ENCODE measurements at regions not wholly inside any gene's neighbourhood (a gene's known extent, or its start where the extent isn't known, plus 50 kb on each side); places are given as distances from the start of the nearest gene placed in this dataset.
"Not testable (repeated sequence)": the region's sequence is repeated elsewhere in the genome, so short reads cannot be mapped to it uniquely, and the experiment has no call there.

- DNase-seq (ENCODE audit: low read depth, low spot score), result no peak
Measured at GRCh38 chr6:97909380-97909779, 626.4 kb upstream of the MMS22L start.

- no peak for DNase-seq (ENCODE audit: low read depth, low spot score)
Measured at GRCh38 chr6:97913721-97914120, 630.7 kb upstream of the MMS22L start.

- no peak for DNase-seq (ENCODE audit: low read depth, low spot score)
Measured at GRCh38 chr6:97914912-97915311, 631.9 kb upstream of the MMS22L start.

GRCh38 chr6:97915537-97915936 is 632.5 kb upstream of the MMS22L start:
- DNase-seq (ENCODE audit: low read depth, low spot score), result no peak

- DNase-seq (ENCODE audit: low read depth, low spot score), result no peak
Measured at GRCh38 chr6:97917369-97917768, 634.4 kb upstream of the MMS22L start.

GRCh38 chr6:97919046-97919445 is 636.0 kb upstream of the MMS22L start:
- no peak for DNase-seq (ENCODE audit: low read depth, low spot score)

GRCh38 chr6:97919631-97920030 is 636.6 kb upstream of the MMS22L start:
- DNase-seq (ENCODE audit: low read depth, low spot score), result no peak

- no peak for DNase-seq (ENCODE audit: low read depth, low spot score)
Measured at GRCh38 chr6:97923249-97923648, 640.2 kb upstream of the MMS22L start.

- DNase-seq (ENCODE audit: low read depth, low spot score), result no peak
Measured at GRCh38 chr6:97925504-97925903, 642.5 kb upstream of the MMS22L start.

- DNase-seq (ENCODE audit: low read depth, low spot score), result no peak
Measured at GRCh38 chr6:97939440-97940168, 656.6 kb upstream of the MMS22L start.

GRCh38 chr6:97947841-97948240 is 664.8 kb upstream of the MMS22L start:
- DNase-seq (ENCODE audit: low read depth, low spot score), result no peak

GRCh38 chr6:97958134-97958533 is 675.1 kb upstream of the MMS22L start:
- no peak for DNase-seq (ENCODE audit: low read depth, low spot score)

- no peak for DNase-seq (ENCODE audit: low read depth, low spot score)
Measured at GRCh38 chr6:97963193-97963592, 680.2 kb upstream of the MMS22L start.

- DNase-seq (ENCODE audit: low read depth, low spot score), result no peak
Measured at GRCh38 chr6:97969065-97969464, 686.0 kb upstream of the MMS22L start.

GRCh38 chr6:97977084-97977483 is 694.1 kb upstream of the MMS22L start:
- DNase-seq (ENCODE audit: low read depth, low spot score), result no peak

- DNase-seq (ENCODE audit: low read depth, low spot score), result no peak
Measured at GRCh38 chr6:97978855-97979271, 695.8 kb upstream of the MMS22L start.

- not testable (repeated sequence) for DNase-seq (ENCODE audit: low read depth, low spot score)
Measured at GRCh38 chr6:97979285-97979684, 696.3 kb upstream of the MMS22L start.

GRCh38 chr6:97989451-97989850 is 706.4 kb upstream of the MMS22L start:
- DNase-seq (ENCODE audit: low read depth, low spot score), result no peak

- no peak for DNase-seq (ENCODE audit: low read depth, low spot score)
Measured at GRCh38 chr6:97995158-97995557, 712.1 kb upstream of the MMS22L start.

- no peak for DNase-seq (ENCODE audit: low read depth, low spot score)
Measured at GRCh38 chr6:98002678-98003077, 719.7 kb upstream of the MMS22L start.

- DNase-seq (ENCODE audit: low read depth, low spot score), result no peak
Measured at GRCh38 chr6:98014442-98015201, 731.6 kb upstream of the MMS22L start.

GRCh38 chr6:98016565-98016964 is 733.5 kb upstream of the MMS22L start:
- no peak for DNase-seq (ENCODE audit: low read depth, low spot score)

- DNase-seq (ENCODE audit: low read depth, low spot score), result no peak
Measured at GRCh38 chr6:98020222-98020621, 737.2 kb upstream of the MMS22L start.
